GM18868 (cell line): ENCODE measurements at regions not wholly inside any gene's neighbourhood (a gene's known extent, or its start where the extent isn't known, plus 50 kb on each side); places are given as distances from the start of the nearest gene placed in this dataset.

Source experiments
- ATAC-seq: cut with Tn5 transposase; IDR thresholded peaks from one replicate; pipeline ENCODE4 v1.9.1; 2021; ENCODE audit warnings: mild to moderate bottlenecking, moderate library complexity; ENCODE audit not compliant: unreplicated experiment

DNA sequence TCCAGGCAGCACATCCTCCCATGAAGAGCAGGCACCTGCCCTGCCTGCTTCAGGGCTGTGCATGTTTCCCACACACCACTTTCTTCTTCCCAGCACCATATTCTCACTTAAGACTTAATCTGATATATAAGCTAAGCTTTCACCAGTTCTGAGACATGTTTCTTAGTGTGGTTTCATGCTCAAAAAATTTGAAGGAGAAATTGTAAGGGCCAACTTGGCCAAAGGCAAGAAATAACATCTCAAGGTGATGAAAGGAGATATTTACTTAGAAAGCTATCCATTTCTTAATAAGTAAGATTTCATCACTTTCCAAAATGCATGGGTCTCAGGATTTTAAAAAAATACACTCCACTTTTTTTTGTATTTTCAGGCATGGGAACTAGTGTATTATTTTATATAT is 468.1 kb upstream of the AKR1E2 start:
- no peak for ATAC-seq

DNA sequence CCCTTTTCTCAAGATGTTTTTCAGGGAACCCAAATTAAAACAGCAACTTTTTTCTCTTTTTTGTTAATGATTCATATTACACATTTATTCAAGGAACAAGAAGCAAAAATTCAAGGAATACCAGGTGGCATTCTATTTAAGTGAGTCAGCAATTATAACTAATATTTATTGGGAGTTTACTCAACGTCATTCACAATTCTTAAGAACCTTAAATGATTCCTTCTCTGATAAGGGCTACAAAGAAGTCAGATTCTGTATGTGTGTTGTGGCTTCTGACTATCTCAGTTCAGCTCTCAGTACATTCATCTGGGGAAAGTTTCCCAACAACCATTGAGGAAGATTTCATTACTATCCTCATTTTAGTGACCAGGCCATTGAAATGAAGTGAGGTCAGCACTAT is 470.7 kb upstream of the AKR1E2 start:
- no peak for ATAC-seq

DNA sequence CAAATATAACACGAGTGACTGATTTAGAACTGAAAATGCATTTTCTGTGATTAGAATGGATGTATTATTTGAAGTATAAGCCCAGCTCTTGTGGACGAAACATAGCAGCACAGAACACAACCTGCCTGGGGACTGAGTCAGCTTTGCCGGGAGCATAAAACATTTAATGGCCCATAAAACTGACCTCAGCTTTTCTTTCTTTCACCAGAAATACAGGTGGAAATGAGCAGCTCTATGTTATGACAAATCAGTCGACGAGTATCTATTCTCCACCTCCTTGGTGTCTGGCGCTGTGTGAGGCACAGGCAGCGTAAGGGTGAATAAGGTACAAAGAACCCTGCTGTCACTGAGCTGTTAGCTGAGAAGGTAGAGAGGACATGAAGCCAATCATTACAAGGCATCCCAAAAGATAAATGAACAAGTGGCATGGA is 471.6 kb upstream of the AKR1E2 start:
- no peak for ATAC-seq

DNA sequence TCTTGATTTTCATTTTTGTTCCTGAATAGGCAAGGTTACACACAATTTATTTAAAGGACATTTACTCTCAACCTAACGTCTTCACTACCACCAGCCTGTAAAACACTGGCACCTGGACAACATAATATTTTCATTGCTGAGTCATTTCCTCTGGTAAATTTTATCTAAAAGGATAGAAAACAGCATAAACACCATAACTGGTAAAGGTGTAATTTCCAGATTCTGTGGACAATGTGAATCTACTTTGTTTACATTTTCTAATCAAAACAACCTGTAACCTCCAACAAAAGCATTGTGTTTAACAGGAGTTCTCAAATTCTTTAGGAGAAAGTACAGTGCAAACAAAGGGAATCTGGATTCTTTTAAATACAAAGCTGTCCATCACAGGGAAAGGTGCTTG is 472.0 kb upstream of the AKR1E2 start:
- ATAC-seq, result no peak

DNA sequence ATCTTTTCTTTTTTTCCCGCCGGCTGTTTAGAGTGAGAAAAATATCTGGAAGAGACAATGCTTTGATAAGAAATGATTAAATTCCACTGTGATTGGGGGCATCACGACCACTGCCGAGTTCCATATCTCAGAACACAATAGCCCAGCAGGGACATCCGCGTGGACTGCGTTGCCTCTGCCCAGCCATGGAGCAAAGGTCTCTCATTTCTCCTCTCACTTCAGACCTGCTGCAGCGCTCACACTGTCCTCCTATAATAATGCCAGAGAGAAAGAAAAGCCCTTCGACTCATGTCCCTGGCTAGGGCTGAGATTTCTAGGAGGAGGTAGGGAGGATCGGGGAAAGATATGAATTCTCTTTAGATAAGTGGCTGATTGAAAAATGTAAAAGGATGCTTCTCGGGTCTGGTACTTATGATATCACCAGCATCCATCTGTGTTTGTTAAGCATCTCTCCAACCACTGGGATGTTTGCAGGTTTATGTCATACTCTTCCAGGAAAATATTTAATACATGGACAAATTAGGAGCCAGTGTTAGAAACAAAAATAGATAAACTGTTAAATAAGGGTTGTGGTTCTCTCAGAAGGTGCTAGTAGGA is 472.9 kb upstream of the AKR1E2 start:
- no peak for ATAC-seq

DNA sequence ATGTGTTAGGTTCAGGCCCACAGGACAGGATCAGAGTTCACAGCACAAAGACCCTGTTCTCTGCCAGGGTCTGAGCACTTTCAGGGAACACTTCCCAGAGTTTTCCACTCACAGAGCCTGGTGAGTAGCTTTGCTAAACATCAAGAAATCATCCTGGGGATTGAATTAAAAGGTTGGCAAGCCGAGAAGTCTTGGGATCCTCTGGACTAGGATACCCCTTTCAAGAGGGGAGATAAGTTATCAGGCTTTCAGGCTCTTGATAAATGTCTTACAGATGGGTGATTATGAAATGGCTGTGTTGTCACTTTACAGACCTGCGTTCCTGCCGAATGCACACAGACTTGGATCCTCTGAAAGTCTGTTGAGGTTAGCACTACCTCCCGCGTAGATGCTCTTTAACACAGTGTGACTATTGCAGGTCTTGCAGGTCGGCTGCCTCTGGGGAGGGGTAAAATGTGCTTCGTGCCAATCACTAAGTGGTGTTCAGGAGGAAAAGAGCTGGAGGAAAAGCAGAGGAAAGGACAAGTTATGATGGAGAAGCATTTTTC is 473.5 kb upstream of the AKR1E2 start:
- ATAC-seq, result no peak

DNA sequence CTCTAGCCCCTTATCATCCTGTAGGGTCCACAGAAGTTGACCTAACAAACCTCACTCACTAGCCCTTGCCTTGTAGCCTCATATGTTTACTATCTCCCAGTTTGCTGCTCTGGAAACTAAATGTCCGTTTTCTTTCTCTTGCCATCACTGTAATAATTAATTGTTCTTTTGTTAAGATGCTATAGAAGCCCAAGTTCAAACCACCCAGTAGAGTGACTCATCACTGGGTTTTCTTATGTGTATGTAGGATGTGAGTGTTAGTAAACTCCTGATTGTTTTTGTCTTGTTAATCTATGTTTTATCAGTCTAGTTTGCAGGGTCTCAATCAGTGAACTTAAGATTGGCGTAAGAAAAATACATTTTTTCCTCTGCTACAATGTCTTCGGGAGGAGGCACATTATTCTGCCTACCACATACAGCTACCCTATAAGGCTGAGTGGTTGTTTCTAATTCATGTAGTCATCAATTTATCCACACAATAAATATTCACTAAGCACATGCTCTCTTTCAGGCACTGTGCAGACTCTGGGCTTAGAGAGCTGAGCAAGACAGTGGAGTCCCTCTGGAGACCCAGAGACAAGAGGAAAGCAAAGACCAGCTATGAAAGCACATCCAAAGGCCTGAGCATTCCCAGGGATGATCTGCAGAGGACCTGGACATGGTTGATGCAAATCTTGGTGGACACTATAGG is 474.1 kb upstream of the AKR1E2 start:
- no peak for ATAC-seq

DNA sequence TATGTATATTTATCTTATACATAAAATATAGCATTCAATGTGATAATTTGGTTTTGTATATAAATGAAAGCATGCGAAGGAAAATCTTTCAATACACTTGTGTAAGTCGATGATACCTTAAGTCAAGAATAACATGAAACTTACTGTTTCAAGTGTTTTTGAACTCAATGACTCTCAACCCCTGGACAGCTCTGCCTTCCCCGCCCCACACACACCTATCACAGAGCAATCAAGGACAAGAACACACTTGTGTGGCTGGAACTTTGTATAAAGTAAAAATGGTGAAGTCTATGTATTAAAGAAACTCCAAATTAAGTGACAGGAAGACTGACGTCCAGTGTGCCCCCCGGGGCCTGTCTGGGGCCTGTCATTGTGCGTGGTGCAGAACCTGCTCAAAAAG is 478.6 kb upstream of the AKR1E2 start:
- ATAC-seq, result no peak

DNA sequence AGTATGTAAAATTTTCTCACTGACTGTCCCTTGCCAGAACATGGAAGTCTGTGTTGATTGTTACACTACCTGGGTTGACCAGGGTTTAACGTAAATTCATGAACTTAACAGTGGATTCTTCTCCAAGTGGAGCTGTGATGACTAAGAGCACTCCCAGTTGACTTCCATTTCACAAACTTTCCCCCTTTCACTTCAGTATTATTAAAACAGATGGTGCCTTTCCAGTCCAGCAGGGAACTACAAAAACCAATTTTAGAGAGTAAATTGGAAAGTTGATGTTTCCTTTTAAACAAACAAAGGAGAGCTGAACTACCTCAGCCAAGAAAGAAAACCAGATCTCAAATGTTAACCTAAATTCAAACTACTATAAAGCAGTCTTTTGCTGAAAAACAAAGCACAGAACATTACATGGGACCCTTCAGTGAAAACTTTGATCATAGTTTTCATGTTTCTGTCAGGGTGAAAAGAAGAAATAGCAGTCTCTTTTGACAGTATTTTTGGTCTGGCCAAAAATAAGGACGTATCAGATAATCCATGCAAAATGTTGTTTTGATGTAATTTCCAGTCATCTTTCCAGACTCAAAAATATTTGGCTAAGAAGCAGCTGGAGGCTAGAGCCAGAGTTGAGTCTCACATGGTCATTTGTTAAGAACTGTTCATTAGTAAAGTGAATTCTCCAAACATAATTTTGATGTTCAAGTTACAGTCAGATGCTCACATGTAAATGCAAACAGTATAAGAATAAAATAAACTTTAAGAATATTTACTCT is 479.9 kb upstream of the AKR1E2 start:
- no peak for ATAC-seq

DNA sequence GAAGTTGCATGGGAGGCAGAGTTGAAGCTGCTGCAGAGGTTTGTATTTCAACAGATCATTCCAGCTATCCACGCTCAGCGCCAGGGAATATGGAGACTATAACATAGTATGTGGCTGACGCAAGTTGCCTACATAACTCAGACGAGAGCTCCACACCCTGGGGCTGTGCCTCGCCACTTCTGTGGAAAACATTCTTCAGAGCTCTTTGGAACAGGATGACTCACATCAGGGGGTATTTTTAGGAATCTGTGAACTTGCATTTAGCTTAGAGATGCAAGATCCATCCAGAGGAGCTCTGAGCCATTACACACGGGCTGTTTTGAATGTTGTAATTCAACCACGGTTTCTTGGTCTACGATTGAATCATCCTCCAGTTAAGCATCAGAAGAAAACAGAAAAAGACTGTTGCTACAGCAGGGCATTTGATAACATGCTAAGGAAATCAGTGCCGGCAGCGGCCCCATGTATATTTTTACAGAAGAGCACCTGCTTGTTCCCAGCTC is 481.5 kb upstream of the AKR1E2 start:
- no peak for ATAC-seq

DNA sequence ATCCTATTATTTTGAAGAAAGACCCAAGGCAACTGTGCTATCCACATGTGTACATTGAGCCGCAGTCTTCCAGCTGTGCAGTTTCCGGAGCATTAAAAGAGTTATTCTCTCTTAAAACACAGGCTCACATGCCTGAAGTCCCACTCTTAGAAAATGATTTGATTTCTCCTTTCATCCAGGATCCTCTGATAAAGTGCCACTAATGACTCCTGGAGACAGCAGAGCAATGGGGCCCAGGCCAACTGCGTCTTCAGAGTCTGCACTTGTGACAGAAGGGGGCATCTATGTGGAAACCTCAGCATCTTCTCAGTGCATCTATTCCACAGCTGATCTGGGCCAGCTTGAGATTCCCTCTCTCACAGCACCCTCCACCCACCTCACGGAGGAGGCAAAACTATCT is 482.1 kb upstream of the AKR1E2 start:
- no peak for ATAC-seq

DNA sequence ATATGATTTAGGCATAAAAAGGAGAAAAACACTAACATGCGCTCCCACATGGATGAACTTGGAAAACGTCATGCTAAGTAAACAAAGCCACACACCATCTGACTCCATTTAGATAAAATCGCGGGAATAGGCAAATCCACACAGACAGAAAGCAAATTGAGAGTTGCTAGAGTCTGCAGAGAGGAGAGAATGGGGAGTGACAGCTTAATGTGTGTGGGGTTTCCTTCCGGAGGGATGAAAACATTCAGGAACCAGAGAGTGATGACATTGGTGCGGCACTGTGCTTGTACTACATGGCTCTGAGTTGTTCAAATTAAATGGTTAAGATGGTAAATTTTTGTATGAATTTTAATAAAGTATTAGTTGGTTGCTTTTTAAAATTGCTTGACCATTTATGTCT is 482.9 kb upstream of the AKR1E2 start:
- ATAC-seq, result no peak

DNA sequence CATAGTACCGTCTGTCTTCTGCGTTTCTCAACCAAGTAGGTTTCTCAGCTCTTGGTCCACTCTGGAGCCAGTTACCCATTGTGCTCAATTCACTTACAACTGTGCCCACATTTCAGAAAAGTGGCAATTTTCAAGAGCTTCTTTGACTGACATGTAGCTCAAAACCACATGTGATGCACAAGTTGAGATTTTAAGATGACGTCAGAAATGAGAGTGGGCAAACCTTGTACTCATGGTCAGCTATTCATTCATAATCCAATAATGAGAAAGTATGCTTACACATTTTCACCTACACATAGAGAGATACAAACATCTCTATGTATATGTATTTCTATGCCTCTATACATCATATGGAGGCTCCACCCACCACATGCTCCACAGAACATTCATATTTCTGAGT is 487.2 kb upstream of the AKR1E2 start:
- no peak for ATAC-seq

DNA sequence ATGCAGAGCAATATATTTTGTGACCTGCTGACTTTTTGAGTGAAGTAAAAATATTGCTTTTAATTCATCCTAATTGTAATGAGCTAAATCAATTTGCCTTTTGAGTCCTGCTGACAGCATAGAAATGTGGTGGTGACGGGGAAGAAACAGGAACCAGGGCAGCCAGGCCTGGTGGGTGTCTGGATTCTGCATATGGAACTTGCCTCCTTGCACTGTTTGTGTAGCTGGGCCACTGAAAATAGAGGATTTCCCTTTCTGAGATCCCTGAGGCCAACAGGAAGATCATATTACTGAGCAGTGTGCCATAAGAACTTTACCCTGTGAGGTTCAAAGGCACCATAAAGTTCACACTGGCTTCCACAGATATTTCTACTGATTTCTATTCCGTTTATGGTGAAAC is 488.4 kb upstream of the AKR1E2 start:
- ATAC-seq, result no peak

DNA sequence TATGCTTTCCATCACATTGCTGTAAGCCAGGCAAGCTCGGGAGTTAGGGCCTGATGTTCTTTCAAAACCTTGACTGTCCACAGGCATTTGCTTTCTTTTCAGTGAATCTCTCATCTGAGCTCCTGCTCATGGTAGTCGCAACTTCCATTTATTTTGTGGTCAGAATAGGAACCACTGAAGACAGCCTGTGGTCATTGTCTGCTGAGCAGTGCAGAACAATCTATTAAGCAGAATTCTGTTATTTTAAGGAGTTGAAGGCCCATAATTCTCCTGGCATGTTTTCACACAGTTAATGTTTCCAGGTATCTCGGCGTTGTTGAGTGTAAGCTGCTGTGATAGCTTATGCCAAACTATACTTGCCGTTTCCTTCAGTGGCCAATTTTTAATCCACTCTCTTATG is 491.1 kb upstream of the AKR1E2 start:
- ATAC-seq, result no peak

DNA sequence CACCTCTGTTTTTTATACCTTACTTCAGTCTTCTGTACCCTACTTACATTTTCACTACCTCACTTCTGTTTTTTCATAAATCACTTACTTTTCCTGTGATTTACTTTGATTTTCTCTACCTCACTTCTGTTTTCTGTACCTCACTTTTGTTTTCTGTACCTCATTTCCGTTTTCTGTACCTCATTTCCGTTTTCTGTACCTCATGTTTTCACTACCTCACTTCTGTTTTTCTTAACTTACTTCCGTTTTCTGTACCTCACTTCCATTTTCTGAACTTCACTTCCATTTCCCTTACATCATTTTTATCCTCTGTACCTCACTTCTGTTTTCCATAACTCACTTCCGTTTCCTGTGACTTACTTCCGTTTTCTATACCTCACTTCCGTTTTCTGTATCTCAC is 492.0 kb upstream of the AKR1E2 start:
- no peak for ATAC-seq

DNA sequence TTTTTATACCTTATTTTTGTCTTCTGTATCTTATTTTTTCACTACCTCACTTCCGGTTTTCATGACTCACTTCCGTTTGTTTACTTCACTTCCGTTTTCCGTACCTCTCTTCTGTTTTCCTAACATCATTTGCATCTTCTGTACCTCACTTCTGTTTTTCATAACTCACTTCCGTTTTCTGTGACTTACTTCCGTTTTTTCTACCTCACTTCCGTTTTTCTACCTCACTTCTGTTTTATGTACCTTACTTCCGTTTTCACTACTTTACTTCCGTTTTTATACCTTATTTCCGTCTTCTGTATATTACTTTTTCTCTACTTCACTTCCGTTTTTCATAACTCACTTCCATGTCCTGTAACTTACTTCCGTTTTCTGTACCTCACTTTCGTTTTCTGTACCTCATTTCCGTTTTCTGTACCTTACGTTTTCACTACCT is 492.5 kb upstream of the AKR1E2 start:
- ATAC-seq, result no peak

DNA sequence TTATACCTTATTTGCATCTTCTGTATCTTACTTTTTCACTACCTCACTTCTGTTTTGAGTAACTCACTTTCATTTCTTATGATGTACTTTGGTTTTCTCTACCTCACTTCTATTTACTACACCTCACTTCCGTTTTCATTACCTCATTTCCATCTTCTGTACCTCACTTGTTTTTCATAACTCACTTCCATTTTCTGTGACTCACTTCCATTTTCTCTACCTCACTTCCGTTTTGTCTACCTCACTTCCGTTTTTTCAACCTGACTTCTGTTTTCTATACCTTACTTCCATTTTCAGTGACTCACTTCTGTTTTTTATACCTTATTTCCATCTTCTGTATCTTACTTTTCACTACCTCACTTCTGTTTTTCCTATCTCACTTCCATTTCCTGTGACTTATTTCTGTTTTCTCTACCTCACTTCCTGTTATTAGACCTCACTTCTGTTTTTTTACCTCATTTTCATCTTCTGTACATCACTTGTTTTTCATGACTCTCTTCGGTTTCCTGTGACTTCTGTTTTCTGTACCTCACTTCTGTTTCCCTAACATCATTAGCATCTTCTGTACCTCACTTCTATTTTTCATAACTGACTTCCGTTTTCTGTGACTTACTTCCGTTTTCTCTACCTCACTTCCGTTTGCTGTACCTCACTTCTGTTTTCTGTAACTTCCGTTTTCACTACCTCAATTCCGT is 493.1 kb upstream of the AKR1E2 start:
- ATAC-seq, result no peak

DNA sequence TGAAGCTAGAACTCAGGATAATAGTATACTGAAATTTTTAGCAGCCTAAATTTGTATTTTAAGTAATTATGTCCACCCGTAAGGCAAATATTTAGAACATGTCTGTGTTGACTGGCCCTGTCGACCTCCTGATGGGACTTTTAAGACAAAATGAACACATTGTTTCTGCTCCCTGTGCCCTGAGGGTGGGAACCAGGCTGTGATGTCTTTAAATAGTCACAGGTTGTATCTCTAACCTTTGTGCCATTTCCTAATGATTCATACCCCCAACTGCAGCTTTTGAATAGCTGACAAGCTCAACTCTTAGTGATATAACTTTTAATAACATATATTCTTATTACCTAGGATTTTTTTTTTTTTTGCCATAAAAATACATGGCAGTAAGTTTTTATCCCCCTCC is 494.9 kb upstream of the AKR1E2 start:
- ATAC-seq, result no peak

DNA sequence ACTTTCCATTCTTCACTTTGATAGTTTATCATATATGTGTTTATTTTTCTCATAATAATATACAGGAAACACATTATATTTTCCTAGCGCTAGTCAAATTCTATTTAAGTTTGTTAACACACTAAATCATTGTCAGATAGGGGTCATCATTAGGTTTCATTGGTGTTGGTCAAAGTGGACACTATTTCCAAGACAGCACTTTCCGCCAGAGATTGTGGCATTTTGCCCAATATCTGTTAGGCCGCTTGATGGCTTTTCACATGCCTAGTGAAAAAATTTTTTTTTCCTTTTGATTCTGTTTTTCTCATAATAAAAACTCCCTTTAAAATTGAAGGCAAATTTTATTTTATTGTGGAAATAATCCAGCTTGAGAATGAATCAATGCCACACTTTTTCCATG is 495.4 kb upstream of the AKR1E2 start:
- no peak for ATAC-seq

DNA sequence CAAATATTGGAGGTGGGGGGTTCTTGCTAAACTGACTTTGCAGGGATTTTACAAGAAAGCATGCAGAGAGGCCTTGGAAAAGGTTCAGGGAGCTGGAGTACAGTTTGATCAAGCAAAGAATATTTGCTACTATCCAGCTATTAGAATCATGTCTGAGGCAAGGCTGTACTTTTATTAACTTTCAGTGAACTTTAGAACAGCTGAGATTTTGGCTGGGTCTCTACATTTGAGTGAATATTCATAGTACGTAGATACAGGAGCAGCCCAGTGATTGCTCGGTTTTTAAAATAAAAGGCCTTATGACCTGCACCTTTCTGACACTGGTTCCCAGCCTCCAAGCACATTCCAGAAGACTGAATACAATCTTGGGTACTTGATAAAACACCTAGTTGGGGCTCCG is 496.8 kb upstream of the AKR1E2 start:
- no peak for ATAC-seq
